ENCODE measurements at regions not wholly inside any gene's neighbourhood (a gene's known extent, or its start where the extent isn't known, plus 50 kb on each side); places are given as distances from the start of the nearest gene placed in this dataset.
"Not testable (repeated sequence)": the region's sequence is repeated elsewhere in the genome, so short reads cannot be mapped to it uniquely, and the experiment has no call there.

DNA sequence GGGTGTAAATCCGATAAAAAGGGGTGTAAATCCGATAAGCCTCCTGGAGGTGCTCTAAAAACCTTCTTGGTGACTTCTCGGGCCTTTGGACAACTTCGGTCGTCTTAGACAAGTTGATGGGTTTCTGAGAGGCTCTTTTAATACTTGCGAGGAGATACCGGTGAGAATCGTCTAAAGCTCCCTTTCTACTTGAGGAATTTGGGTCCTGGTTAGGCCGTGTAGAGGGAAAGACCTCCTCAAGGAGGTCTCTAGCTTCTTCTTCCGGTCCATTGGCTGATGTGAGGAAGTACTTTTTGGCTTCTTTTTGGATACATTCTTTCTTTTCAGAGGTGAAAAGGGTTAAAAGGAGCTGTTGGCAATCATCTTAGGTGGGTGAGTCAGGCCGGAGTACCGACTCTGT lies 128.5 kb downstream of the ART5 start:
- DNase-seq, result not testable (repeated sequence)

DNA sequence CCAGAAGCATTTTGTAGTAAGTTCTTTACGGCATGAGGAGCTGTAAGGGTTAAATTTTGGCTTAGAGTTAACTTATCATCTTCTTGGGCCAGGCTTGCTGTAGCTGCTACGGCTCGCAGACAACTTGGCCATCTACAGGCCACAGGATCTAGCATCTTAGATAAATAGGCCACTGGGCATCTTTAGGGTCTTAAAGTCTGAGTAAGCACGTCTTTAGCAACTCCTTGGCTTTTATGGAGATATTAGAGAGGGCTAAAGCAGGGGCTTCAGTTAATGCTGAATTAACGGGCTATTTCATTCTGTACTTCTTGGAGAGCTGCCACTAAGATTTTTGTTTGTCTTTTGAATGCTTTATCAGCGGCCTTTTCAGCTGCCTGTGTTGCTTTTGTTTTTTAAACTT lies 129.0 kb downstream of the ART5 start:
- DNase-seq, result not testable (repeated sequence)

DNA sequence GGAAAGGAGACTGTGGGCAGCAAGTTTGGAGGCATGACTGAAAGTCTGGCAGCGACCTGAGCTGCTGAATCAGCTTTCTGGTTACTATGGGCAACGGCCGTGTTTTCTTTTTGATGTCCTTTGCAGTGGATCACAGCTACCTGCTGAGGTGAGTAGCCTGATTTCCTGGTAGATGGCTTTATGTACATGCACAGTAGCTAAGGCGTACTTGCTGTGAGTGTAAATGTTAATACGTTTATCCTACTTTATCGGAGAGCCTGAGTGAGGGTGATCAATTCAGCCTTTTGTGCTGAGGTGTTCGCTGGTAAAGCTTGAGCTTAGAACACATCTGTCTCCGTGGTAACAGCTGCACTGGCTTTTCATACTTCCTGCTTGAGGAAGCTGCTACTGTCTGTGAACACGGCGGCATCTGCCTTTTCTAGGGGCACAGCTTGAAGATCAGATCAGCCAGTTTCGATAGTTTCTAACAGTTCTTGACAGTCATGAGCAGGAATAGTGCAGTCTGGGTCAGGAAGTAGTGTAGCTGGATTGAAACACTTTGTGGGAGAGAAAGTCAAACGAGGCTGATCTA lies 129.6 kb downstream of the ART5 start:
- DNase-seq, result peak; percentile 51

DNA sequence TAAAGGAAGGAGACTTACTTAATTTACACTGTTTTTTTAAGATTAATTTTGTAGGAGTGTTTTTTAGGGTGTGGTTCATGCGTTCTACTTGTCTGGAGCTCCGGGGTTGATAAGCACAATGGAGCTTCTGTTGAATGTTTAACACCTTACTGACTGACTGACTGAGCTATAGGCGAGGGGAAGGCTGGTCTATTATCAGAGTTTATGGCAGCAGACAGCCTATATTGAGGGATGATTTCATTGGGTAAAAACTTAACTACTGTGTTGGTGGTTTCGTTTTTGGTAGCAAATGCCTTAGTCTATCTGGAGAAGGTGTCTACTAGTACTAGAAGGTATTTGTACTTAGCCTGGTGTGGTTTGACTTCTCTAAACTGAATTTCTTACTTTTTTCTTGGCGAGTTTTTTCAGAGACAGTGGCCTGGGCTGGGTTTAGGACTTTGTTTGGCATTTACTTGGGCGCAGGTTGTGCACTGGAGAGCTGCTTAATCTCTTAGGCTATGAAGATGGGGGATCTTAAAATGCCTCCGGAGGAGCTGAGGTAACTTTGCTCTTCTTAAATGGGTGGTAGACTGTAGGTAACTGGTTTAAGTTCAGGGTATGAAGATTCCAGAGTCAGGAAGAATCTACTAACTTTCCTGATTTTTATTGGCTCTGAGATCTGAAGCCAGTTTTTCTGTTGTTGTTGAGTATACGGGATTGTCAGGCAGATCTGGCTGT lies 130.2 kb downstream of the ART5 start:
- not testable (repeated sequence) for DNase-seq

DNA sequence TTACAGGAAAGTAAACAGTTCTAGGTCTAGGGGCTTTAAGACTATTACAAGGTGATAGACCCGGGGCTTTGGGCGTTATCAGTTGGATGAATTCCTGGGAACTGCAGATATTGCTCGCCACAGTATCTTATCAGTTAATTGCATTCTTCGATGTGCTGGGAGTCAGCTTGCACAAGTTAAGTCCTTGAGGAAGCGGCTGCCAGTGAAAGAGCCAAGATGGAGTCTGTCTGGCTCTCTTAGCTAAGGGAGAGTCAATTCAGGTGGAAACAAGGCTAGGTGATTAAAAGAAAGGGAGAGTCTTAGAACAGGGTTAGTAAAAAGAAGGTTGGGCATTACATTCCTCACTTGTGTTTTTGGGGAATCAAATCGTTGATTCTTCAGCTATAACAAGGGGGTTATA lies 130.6 kb upstream of the ZNF195 start:
- DNase-seq, result not testable (repeated sequence)

DNA sequence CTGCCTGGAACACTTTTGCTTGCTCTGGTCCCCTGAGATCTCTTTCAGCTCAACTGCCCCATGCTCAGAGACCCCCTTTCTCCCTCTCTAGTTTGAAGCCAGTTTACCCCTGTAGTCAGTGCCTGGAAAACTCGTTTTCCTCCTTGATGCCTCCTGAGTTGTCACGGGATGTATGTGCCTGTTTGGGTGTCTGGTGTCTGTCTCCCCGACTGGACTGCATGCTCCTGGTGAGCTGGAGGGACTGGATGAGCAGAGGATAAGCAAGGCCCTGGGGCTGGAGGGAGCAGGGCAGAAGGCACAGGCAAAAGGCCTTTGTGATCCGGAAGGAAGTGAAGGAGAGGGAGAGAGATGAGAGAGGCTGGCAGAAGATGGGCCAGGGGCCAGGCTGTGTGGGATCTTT lies 120.3 kb upstream of the ZNF195 start:
- DNase-seq, result not testable (repeated sequence)

DNA sequence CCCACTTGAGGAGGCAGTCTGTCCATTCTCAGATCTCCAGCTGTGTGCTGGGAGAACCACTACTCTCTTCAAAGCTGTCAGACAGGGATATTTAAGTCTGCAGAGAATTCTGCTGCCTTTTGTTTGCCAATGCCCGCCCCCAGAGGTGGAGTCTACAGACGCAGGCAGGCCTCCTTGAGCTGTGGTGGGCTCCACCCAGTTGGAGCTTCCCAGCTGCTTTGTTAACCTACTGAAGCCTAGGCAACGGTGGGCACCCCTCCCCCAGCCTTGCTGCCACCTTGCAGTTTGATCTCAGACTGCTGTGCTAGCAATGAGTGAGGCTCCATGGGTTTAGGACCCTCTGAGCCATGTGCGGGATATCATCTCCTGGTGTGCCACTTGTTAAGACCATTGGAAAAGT lies 119.4 kb upstream of the ZNF195 start:
- DNase-seq, result peak; percentile 18

DNA sequence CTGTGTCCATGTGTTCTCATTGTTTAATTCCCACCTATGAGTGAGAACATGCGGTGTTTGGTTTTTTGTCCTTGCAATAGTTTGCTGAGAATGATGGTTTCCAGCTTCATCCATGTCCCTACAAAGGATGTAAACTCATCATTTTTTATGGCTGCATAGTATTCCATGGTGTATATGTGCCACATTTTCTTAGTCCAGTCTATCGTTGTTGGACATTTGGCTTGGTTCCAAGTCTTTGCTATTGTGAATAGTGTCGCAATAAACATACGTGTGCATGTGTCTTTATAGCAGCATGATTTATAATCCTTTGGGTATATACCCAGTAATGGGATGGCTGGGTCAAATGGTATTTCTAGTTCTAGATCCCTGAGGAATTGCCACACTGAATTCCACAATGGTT lies 114.2 kb upstream of the ZNF195 start:
- DNase-seq, result not testable (repeated sequence)

DNA sequence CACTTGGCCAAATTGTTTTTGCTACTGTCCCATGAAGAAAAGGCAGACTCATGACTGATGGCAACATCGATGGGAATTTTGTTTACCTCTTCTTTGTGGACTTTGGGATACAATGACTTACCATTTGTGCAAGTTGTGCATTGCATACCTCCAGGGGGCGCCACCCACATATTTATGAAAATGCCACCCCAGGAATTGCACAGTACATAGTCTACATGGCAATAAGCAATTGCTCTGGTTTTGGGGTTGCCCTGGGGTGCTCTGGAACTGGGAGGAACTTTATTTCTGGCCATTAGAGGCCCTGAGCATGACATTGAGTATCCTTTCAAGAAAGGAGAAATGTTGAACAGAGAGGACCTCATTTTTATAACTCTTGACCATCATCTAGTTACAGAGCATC lies 109.1 kb upstream of the ZNF195 start:
- DNase-seq, result not testable (repeated sequence)

DNA sequence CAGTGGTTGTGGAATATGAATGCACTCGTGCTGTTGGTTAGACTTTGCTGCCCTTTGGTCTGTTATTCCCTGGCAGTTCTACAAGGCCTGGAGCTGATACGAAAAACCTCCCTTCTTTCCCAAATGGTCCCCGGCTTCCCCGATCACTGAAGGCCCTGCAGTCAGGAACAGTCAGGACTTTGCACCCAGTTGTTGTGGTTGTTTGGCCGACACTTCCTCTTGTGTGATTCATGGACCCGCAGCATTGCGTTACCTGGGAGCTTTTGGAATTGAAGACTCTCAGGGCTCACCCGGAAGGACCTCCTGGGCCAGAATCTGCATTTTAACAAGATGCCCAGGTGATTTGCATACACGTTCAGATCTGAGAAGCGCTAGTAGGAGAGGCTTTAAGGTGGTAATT lies 106.8 kb upstream of the ZNF195 start:
- DNase-seq, result not testable (repeated sequence)

DNA sequence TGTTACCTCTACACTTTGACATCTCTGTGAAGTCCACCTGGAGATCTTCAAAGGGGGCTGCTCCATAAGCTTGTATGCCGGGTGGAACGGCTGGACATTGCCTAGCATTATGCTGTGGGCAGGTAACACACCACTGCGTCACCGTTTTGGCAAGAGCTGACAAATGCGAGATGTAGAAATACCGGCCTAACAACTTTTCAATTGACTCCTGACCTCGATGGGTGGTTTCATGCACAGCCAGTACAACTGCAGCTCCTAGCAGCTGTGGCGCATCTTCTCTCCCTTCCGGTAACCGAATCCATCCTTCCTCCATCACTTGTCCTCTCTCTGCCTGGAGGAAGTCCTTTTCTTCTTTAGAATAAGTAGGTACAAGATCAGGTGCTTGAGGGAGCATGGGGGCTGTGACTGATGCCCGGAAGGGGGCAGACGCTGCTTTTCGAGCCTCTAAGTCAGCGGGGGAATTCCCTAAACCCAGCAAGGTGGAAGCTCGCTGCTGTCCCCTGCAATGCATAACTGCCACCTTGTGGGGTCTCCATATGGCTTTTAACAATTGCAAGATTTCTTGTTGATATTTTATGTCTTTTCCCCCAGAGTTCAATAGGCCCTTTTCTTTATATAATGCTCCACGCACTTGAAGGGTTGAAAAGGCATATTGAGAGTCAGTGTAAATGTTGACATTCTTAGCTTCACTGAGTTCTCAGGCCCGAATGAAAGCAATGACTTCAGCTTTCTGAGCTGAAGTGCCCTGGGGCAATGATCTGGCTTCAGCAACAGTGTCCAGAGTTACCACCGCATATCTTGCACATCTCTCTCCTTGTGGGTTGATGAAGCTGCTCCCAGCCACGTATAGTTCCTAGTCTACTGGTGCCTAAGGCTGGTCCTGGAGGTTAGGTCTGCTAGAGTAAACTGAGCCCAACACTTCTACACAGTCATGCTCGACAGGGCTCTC lies 98.3 kb upstream of the ZNF195 start:
- DNase-seq, result not testable (repeated sequence)

DNA sequence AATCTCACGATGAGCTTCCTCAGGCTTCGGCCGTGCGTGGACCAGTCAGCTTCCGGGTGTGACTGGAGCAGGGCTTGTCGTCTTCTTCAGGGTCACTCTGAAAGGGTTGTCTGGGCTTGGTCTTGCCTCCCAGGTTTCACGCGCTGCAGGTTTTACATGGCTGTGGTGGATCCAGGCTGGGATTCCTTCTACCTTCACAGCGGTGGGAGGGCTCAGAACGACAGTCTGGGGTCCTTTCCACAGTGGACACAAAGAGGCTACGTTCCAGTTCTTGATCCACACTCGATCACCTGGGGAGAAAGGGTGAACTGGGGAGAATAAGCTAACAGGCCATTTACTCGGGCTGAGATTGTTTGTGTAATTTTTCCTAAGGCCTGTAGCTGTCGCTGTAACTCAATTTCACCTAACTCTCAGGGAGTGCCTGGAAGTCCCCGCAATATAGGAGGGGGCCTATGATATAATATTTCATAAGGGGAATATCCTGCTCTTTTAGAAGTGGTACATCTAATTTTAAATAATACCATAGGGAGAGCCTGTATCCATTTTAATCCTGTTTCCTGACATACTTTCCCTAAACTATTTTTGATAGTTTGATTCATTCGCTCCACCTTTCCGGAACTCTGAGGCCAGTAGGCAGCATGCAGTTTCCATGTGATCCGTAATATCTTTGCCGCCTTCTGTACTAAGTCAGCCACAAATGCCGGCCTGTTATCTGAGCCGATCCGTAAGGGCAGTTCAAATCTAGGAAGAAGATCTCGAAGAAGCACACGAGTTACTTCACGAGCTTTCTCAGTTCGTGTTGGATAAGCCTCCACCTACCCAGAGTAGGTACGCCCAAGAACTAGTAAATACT lies 97.4 kb upstream of the ZNF195 start:
- DNase-seq, result not testable (repeated sequence)

DNA sequence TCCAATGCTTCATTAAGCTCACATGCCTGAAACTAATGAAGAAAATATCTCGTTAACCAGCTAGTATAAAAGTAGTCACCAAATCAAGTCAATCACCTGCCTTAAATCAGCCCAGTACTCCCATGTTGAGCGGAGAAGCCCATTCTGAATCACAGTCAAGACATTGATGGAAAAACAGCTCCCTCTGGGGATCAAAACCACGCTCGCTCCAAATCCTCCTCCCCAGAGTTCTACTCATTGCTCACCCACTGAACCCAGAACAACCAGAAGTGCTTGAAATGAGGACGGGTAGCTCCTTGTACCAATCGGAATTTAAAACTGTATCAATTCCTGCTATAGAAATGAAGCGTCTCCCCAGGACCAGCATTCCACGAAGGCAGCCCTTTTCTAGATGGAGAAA lies 90.0 kb upstream of the ZNF195 start:
- DNase-seq, result not testable (repeated sequence)

DNA sequence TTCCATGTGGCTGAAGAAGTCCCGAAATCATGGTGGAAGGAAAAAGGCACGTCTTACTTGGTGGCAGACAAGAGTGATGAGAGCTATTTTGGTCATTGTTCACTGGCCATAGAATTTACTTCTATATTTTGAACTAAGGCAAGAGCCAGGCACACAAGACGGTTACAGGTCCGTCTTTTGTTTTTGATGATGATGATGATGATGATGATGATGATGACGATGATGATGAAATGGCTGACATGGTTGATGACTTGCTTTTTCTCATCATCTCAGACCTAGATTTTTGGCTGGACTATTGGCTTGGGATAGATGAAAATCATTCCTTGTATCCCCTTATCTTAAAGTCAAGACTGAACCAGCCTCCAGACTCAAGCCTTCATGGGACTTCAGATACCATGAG lies 88.7 kb upstream of the ZNF195 start:
- not testable (repeated sequence) for DNase-seq

DNA sequence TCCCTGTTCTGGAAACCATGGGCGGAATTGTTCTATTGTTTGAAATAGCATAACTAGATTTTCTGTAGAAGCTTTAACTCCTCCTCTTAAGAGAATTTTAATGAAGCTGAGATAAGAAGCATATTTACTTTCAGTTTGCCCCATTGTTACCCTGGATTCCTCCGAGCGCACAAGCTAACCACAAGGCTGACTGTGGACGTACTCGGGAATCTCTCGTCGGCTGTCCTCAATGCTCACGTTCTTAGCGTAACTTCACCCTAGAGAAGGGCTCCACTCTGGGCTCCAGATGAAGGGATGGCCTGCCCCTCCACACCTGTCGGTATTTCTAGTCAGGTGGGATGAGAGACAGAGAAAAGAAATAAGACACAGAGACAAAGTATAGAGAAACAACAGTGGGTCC lies 76.7 kb upstream of the ZNF195 start:
- DNase-seq, result not testable (repeated sequence)

DNA sequence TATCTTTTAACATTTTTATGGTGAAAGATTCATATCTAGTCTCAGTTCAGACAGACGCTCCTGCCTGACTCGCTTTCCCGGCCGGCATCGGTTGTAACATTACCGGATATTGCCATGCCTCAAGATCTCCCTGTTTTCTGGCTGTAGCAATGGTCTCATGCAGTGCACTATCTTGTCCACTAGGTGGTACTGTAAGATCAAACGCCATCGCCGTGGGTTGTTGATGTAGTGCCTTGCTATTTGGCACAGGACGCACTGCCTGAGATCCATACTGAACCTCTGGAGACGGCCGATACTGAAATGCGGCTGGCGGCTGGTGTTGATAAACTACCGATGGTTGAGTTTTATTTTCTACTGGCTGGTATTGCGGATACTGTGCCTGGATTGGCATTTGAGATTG lies 75.9 kb upstream of the ZNF195 start:
- DNase-seq, result peak; percentile 44

DNA sequence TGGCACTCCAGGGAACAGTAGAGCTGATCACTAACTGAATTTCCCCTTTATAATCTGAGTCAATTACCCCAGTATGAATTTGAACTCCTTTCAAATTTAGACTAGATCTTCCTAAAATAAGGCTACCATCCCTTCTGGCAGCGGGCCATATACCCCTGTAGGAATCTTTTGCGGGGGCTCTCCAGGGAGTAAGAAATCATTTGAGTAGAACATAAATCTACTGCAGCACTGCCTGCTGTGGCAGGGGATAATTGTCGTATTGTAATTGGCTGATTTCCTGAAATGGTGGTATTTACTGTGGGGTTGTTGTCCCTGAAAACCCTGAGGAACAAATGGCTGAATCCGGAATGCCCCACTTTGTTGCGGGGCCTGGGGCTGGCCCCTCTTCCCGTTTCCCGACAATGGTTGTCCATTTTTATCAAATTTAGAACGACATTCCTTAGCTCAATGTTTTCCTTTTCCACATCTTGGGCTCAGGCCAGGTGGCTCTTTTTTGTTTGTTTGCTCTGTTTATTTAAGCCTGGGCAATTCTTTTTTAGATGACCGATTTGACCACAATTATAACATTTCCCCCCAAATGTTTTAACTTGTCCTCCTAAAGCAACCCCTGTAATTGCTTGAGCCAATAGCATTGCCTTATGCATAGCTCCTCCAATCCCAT lies 74.8 kb upstream of the ZNF195 start:
- DNase-seq, result not testable (repeated sequence)

DNA sequence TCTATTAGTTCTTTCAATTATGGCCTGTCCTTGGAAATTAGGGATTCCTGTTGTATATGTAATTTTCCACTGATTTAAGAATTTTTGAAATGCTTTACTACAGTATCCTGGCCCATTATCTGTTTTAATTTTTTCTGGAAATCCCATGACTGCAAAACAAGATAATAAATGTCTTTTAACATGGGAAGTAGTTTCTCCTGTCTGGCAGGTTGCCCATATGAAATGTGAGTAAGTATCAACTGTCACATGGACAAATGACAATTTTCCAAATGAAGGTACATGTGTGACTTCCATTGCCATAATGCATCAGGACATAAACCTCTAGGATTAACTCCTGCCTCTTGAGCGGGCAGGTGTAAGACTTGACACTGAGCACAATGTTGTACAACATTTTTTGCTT lies 71.9 kb upstream of the ZNF195 start:
- DNase-seq, result not testable (repeated sequence)

DNA sequence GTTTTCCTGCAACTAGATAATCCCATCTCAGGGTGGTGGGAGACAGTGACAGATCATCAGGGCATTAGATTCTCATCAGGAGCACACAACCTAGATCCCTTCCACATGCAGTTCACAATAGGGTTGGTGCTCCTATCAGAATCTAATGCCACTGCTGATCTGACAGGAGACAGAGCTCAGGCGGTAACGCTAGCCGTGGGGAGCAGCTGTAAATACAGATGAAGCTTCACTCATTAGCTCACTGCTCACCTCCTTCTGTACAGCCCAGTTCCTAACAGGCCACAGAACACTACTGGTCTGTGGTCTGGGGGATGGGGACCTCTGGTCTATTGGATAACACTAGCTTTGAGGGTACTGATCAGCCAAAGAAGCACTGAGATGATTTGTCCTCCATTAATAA lies 66.6 kb upstream of the ZNF195 start:
- not testable (repeated sequence) for DNase-seq

DNA sequence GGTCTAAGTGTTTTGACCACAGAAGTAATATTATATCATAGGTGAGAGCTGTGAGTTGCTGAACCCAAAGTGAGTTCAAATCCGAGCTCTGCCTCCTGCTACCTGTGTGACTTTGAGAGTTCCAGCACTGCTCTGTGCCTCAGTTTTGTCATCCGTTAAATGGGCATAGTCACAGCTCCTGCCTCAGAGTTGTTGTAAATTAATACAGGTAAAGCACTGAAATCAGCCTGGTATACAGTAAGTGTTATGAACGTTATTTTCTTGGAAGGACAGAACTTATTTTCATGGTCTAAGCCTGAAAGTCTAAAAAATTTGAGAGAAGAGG lies 65.4 kb upstream of the ZNF195 start:
- DNase-seq, result not testable (repeated sequence)

DNA sequence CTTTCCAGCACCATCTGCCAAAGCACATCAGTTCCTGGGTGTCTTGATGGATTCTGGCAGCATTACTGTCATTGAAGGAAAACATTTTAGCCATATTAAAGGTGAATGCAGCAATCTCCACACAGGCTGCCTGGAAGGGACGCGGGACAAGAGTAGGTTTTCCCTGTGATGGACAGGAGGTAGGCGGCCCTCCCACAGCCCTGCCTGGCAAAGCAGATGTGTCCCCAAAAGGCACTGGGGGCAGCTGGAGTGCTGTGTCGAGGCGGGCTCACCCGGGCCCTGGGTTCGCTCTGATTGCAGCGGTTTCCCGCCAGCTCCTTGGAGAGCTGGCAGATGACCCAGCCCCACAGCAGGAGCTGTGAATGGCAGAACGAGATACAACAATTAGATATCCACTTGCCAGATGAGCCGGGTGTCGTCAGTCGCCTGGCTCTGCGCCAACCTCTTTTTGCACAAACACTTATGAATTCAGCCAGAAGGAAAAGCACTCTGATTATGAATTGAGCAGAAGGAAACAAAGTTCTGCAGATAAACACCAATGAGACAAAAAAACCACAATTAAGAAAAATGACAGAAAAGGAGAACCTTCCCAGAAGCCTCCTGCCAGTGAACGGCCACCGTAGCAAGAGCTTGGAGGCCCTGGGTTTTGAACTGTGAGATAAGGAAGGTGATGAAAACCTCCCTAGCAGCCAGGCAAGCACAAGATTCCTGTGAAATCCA lies 64.9 kb upstream of the ZNF195 start:
- DNase-seq, result not testable (repeated sequence)
